HEK293T (cell line): ENCODE measurements at regions not wholly inside any gene's neighbourhood (a gene's known extent, or its start where the extent isn't known, plus 50 kb on each side); places are given as distances from the start of the nearest gene placed in this dataset.
"Not testable (repeated sequence)": the region's sequence is repeated elsewhere in the genome, so short reads cannot be mapped to it uniquely, and the experiment has no call there.

Experiments
- CTCF ChIA-PET: fragments of 350-600 bp; formaldehyde crosslinking; extraction: SDS; loops from one replicate; lab custom pipeline; 2021; ENCODE audit warnings: antibody characterized with exemption, inconsistent platforms; lab: Yijun Ruan, JAX
- POLR2A ChIA-PET: fragments of 350-600 bp; formaldehyde crosslinking; extraction: SDS; loops from one replicate; lab custom pipeline; 2020; ENCODE audit warnings: antibody characterized with exemption, inconsistent platforms; lab: Yijun Ruan, JAX
- DNase-seq: peaks from one replicate; pipeline ENCODE4 v3.0.0; 2012; ENCODE audit warnings: mixed read lengths; ENCODE audit errors: extremely low spot score
- ARNT ChIP-seq: fragments of 450-650 bp; IDR thresholded peaks from 2 replicates; pipeline ENCODE4 v1.6.1; 2017; ENCODE audit warnings: mild to moderate bottlenecking
- BHLHE40 ChIP-seq: fragments of 450-650 bp; IDR thresholded peaks from 2 replicates; pipeline ENCODE4 v1.6.1; 2016; ENCODE audit warnings: mild to moderate bottlenecking, moderate library complexity, borderline replicate concordance
- CTBP1 ChIP-seq: fragments of 450-650 bp; IDR thresholded peaks from 2 replicates; pipeline ENCODE4 v1.6.1; 2016; ENCODE audit warnings: borderline replicate concordance
- ELF4 ChIP-seq: fragments of 450-650 bp; IDR thresholded peaks from 2 replicates; pipeline ENCODE4 v1.6.1; 2017; ENCODE audit warnings: antibody characterized with exemption
- FOXA1 ChIP-seq: fragments of 450-650 bp; IDR thresholded peaks from 2 replicates; pipeline ENCODE4 v1.6.1; 2016; ENCODE audit warnings: mild to moderate bottlenecking
- FOXK2 ChIP-seq: fragments of 450-650 bp; IDR thresholded peaks from 2 replicates; pipeline ENCODE4 v1.6.1; 2016; ENCODE audit warnings: mild to moderate bottlenecking
- FOXM1 ChIP-seq: fragments of 450-650 bp; IDR thresholded peaks from 2 replicates; pipeline ENCODE4 v1.6.1; 2017; ENCODE audit warnings: mild to moderate bottlenecking, borderline replicate concordance
- HDGF ChIP-seq: fragments of 450-650 bp; IDR thresholded peaks from 2 replicates; pipeline ENCODE4 v1.6.1; 2017; ENCODE audit warnings: antibody characterized with exemption, borderline replicate concordance
- L3MBTL2 ChIP-seq: fragments of 450-650 bp; conservative IDR thresholded peaks from 2 replicates; pipeline ENCODE4 v1.6.1; 2016; ENCODE audit warnings: mild to moderate bottlenecking
- LEF1 ChIP-seq: fragments of 450-650 bp; IDR thresholded peaks from 2 replicates; pipeline ENCODE4 v1.6.1; 2017; ENCODE audit warnings: mild to moderate bottlenecking, borderline replicate concordance
- NFRKB ChIP-seq: fragments of 450-650 bp; IDR thresholded peaks from 2 replicates; pipeline ENCODE4 v1.6.1; 2016; ENCODE audit warnings: mild to moderate bottlenecking, moderate library complexity
- PKNOX1 ChIP-seq: fragments of 450-650 bp; IDR thresholded peaks from 2 replicates; pipeline ENCODE4 v1.6.1; 2016
- SP1 ChIP-seq: fragments of 450-650 bp; IDR thresholded peaks from 2 replicates; pipeline ENCODE4 v1.6.1; 2017
- SUZ12 ChIP-seq: fragments of 450-650 bp; IDR thresholded peaks from 2 replicates; pipeline ENCODE4 v1.6.1; 2016; ENCODE audit warnings: mild to moderate bottlenecking
- TARDBP ChIP-seq: fragments of 450-650 bp; IDR thresholded peaks from 2 replicates; pipeline ENCODE4 v1.6.1; 2016
- ZNF384 ChIP-seq: fragments of 450-650 bp; IDR thresholded peaks from 2 replicates; pipeline ENCODE4 v1.6.1; 2016

DNA sequence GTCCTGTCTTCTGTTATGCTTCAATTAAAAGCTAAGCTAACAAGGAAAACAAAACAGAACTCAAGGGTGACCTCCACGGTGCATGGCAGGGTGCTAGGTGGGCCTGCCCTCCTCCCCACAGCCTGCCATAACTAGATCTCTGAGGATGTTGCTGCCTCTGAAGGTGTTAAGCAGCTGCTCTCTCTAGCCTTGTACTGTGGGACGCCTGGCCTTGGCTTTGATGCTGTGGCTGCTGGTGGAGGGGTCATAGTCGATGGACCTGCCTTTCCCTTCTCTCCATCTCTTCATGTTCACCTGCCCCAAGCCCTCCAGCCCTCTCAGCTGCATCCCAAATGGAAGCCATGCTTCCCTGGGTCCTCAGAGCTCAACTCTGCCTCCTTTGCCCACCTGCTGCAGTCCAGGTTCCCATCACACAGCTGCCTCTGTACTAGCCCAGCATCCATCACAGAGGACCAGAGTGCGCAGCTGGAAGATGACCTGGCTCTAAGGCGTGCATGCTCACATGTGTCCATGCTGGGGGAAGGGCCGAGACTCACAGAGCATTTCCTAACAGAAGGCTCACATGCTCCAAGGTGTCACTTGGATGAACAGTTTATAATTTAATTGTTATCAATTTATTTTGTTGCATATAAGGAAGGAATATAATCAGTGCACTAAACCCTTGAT is 180.3 kb upstream of the E2F8 start:
- no peak for TF ChIP-seq SP1
- no peak for TF ChIP-seq FOXA1
- no peak for TF ChIP-seq L3MBTL2
- TF ChIP-seq CTBP1, result no peak
- no peak for TF ChIP-seq ARNT
- no peak for TF ChIP-seq ZNF384
- no peak for TF ChIP-seq ELF4
- no peak for TF ChIP-seq BHLHE40
- no peak for TF ChIP-seq PKNOX1
- TF ChIP-seq TARDBP, result no peak
- TF ChIP-seq LEF1, result no peak
- TF ChIP-seq SUZ12, result no peak
- no peak for TF ChIP-seq FOXM1
- TF ChIP-seq NFRKB, result no peak
- no peak for TF ChIP-seq FOXK2
- no peak for TF ChIP-seq HDGF
- DNase-seq, result no peak
- ChIA-PET POLR2A (no interaction called here), CTCF (no interaction called here)

GRCh38 chr11:19419808-19420207 is 179.1 kb upstream of the E2F8 start:
- TF ChIP-seq PKNOX1 (no peak), CTBP1 (no peak), ELF4 (no peak), FOXM1 (no peak), HDGF (no peak), NFRKB (no peak), LEF1 (no peak), SP1 (no peak), ZNF384 (no peak), TARDBP (no peak), BHLHE40 (no peak), FOXA1 (no peak), FOXK2 (no peak), SUZ12 (no peak), ARNT (no peak)
- DNase-seq, result no peak
- ChIA-PET CTCF (no interaction called here), POLR2A (no interaction called here)

- TF ChIP-seq TARDBP (no peak), PKNOX1 (no peak), FOXA1 (no peak), CTBP1 (no peak), FOXK2 (no peak), SUZ12 (no peak)
- ChIA-PET CTCF (interaction anchor here (0.5 kb wide), 1 partner anchor 11 kb away, joined by 3 read pairs; no protein-coding TSS in a partner anchor), POLR2A (no interaction called here)
- no peak for DNase-seq
Measured at GRCh38 chr11:19419021-19419750, 178.4 kb upstream of the E2F8 start.

GRCh38 chr11:19418221-19418620 is 177.5 kb upstream of the E2F8 start:
- no peak for TF ChIP-seq LEF1
- no peak for TF ChIP-seq SP1
- no peak for TF ChIP-seq FOXK2
- TF ChIP-seq PKNOX1, result no peak
- no peak for TF ChIP-seq FOXM1
- no peak for TF ChIP-seq CTBP1
- TF ChIP-seq ZNF384, result no peak
- TF ChIP-seq ELF4, result no peak
- ChIA-PET CTCF (no interaction called here), POLR2A (no interaction called here)
- no peak for DNase-seq

DNA sequence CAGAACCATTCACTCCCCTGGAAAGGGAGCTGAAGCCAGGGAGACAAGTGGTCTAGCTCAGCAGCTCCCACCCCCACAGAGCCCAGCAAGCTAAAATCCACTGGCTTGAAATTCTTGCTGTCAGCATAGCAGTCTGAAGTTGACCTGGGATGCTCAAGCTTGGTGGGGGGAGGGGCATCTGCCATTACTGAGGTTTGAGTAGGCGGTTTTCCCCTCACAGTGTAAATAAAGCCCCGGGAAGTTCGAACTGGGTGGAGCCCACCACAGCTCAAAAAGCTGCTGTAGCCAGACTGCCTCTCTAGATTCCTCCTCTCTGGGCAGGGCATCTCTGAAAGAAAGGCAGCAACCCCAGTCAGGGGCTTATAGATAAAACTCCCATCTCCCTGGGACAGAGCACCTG is 171.3 kb upstream of the E2F8 start:
- DNase-seq, CTCF ChIA-PET, POLR2A ChIA-PET: not testable (repeated sequence)

- TF ChIP-seq CTBP1, result no peak
- TF ChIP-seq SP1, result no peak
- no peak for TF ChIP-seq FOXK2
- no peak for TF ChIP-seq HDGF
- no peak for TF ChIP-seq ZNF384
- no peak for TF ChIP-seq BHLHE40
- TF ChIP-seq TARDBP, result no peak
- TF ChIP-seq FOXM1, result no peak
- no peak for TF ChIP-seq PKNOX1
- no peak for TF ChIP-seq SUZ12
- TF ChIP-seq LEF1, result no peak
- no peak for TF ChIP-seq ARNT
- no peak for TF ChIP-seq L3MBTL2
- no peak for TF ChIP-seq NFRKB
- no peak for TF ChIP-seq ELF4
- TF ChIP-seq FOXA1, result no peak
- no peak for DNase-seq
- POLR2A ChIA-PET, result no interaction called here
- CTCF ChIA-PET, result no interaction called here
Measured at GRCh38 chr11:19410032-19410431, 169.3 kb upstream of the E2F8 start.
